ENCODE measurements at regions not wholly inside any gene's neighbourhood (a gene's known extent, or its start where the extent isn't known, plus 50 kb on each side); places are given as distances from the start of the nearest gene placed in this dataset.

DNA sequence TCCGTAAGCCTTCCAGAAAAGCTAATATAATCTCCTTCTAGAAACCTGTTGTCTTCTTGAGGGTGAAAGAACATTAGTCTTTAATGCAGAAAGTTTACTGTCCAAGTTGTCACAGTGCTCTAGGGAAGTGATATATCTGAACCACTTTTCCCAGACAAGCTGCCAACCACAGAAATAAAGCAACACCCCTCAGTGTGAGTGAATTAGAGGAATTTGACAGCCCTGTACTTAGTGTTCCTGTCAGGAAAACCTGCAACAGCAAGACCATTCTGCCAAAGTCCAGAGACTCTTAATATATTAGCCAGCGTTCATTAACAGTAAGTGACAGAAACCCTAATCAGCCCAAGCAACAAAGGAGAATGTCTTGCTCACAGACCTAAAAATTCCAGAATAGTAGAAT, 137.7 kb downstream of the KATNIP start:
- ChIA-PET CTCF (ENCODE audit: low intra/inter-chr PET ratio, low total read pairs) (no interaction called here), POLR2A (no interaction called here)
- intact Hi-C loops (cut with micrococcal nuclease; ENCODE audit: unreplicated experiment), result no loop called here
- FAIRE-seq (no peak), ATAC-seq (no peak), DNase-seq (ENCODE audit: low spot score) (no peak)
- no peak overlapping the region for H3K9ac ChIP-seq (ENCODE audit: insufficient read depth, low read depth, low read length)
- no peaks in the 10 kb centered on the region for H4K20me1 ChIP-seq (ENCODE audit: insufficient read depth, low read length)
- no peak overlapping the region for H3K4me2 ChIP-seq (ENCODE audit: low read depth, low read length)
- no peak for TF ChIP-seq ERF (CRISPR knock-in tag; IDR thresholded peaks at IDR 0.05)
- TF ChIP-seq, protein P1, sequence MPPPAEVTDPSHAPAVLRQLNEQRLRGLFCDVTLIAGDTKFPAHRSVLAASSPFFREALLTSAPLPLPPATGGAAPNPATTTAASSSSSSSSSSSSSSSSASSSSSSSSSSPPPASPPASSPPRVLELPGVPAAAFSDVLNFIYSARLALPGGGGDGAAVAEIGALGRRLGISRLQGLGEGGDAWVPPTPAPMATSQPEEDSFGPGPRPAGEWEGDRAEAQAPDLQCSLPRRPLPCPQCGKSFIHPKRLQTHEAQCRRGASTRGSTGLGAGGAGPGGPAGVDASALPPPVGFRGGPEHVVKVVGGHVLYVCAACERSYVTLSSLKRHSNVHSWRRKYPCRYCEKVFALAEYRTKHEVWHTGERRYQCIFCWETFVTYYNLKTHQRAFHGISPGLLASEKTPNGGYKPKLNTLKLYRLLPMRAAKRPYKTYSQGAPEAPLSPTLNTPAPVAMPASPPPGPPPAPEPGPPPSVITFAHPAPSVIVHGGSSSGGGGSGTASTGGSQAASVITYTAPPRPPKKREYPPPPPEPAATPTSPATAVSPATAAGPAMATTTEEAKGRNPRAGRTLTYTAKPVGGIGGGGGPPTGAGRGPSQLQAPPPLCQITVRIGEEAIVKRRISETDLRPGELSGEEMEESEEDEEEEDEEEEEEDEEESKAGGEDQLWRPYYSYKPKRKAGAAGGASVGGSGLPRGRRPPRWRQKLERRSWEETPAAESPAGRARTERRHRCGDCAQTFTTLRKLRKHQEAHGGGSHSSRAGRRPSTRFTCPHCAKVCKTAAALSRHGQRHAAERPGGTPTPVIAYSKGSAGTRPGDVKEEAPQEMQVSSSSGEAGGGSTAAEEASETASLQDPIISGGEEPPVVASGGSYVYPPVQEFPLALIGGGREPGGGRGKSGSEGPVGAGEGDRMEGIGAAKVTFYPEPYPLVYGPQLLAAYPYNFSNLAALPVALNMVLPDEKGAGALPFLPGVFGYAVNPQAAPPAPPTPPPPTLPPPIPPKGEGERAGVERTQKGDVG (CRISPR knock-in tag; IDR thresholded peaks at IDR 0.05; ENCODE audit: borderline replicate concordance), result no peak
- no peak for TF ChIP-seq PTBP1 (IDR thresholded peaks at IDR 0.05; ENCODE audit: low read depth, low read length, poor library complexity, severe bottlenecking)
- no peaks in the 10 kb centered on the region for H3K27me3 ChIP-seq (ENCODE audit: control insufficient read depth in 1 of 2, insufficient read depth in 2 of 2, low read length in 2 of 2)
- no peaks in the 10 kb centered on the region for H3K4me1 ChIP-seq (ENCODE audit: insufficient read depth, low read length)
- no peaks in the 10 kb centered on the region for H3K79me2 ChIP-seq (ENCODE audit: insufficient read depth, low read length)
- H2AFZ ChIP-seq (ENCODE audit: low read length), result no peak overlapping the region
- peaks cover 0 to 2% of the 10 kb centered on the region in 2 experiments; a peak in 3 of 5 replicates for H3K36me3 ChIP-seq (replicated peaks in 1 of 2; ENCODE audit: control insufficient read depth in 1 of 2, insufficient read depth in 2 of 2, low read length in 2 of 2)
- 94% methylated on average over 2 of the region's 2 CpGs for WGBS (ENCODE audit: low lambda C conversion rate)
- no TSS peak for BruUV-seq (replicated peaks)
- H3K4me3 ChIP-seq (replicated peaks in 1 of 3; ENCODE audit: insufficient read depth in 1 of 3, low read depth in 2 of 3, low read length in 3 of 3), result no peak overlapping the region
- H3K9me3 ChIP-seq (ENCODE audit: low read length), result no peaks in the 10 kb centered on the region
- H3K27ac ChIP-seq (ENCODE audit: extremely low read length, insufficient read depth, low read length), result no peak overlapping the region
- in situ Hi-C loops (cut with HindIII; ENCODE audit: extremely low pct_ligation_motif_present, low pct_unique_long_range_greater_than_20kb), result no loop called here

DNA sequence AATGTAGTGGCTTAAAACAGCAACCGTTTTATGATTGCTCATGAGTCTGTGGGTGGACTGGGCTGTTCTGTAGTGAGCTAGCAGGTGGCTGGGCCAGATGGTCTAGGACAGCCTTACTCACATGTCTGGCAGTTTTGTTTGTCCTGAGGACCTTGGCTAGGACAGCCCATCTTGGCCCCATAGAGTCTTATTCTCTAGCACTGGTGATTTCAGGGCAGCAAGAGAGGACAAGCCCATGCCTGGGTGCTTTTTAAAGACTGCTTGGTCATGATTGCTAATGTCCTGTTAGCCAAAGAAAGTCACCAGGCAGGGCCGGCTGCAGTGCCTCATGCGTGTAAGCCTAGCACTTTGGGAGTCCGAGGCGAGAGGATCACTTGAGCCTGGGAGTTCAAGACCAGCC, 139.8 kb downstream of the KATNIP start:
- ChIA-PET POLR2A (no interaction called here), CTCF (ENCODE audit: low intra/inter-chr PET ratio, low total read pairs) (no interaction called here)
- Histone ChIP-seq H3K79me2 (ENCODE audit: insufficient read depth, low read length) (no peaks in the 10 kb centered on the region), H3K9ac (ENCODE audit: insufficient read depth, low read depth, low read length) (no peak overlapping the region), H4K20me1 (ENCODE audit: insufficient read depth, low read length) (no peaks in the 10 kb centered on the region), H3K4me3 (replicated peaks in 1 of 3; ENCODE audit: insufficient read depth in 1 of 3, low read depth in 2 of 3, low read length in 3 of 3) (no peak overlapping the region), H3K27ac (ENCODE audit: extremely low read length, insufficient read depth, low read length) (no peak overlapping the region), H3K4me2 (ENCODE audit: low read depth, low read length) (no peak overlapping the region), H3K9me3 (ENCODE audit: low read length) (no peaks in the 10 kb centered on the region), H3K27me3 (ENCODE audit: control insufficient read depth in 1 of 2, insufficient read depth in 2 of 2, low read length in 2 of 2) (no peaks in the 10 kb centered on the region), H3K36me3 (replicated peaks in 1 of 2; ENCODE audit: control insufficient read depth in 1 of 2, insufficient read depth in 2 of 2, low read length in 2 of 2) (no peaks in the 10 kb centered on the region; a peak in 1 of 5 replicates), H3K4me1 (ENCODE audit: insufficient read depth, low read length) (no peaks in the 10 kb centered on the region), H2AFZ (ENCODE audit: low read length) (no peak overlapping the region)
- in situ Hi-C loops (cut with HindIII; ENCODE audit: extremely low pct_ligation_motif_present, low pct_unique_long_range_greater_than_20kb) (no loop called here), intact Hi-C loops (cut with micrococcal nuclease; ENCODE audit: unreplicated experiment) (loop anchor here (2.0 kb wide), 1 partner anchor 175 kb away; no protein-coding TSS in a partner anchor)
- WGBS (ENCODE audit: low lambda C conversion rate), result 85% methylated on average over 5 of the region's 5 CpGs
- FAIRE-seq (no peak), DNase-seq (ENCODE audit: low spot score) (no peak), ATAC-seq (no peak)
- no TSS peak for BruUV-seq (replicated peaks)
- TF ChIP-seq KDM5A (IDR thresholded peaks at IDR 0.05; ENCODE audit: borderline replicate concordance, low read length), result no peak
- TF ChIP-seq ZNF639 (CRISPR knock-in tag; conservative IDR thresholded peaks at IDR 0.05), result no peak
- TF ChIP-seq ZNF563 (CRISPR knock-in tag; IDR thresholded peaks at IDR 0.05), result no peak
- no peak for TF ChIP-seq ZMYM4 (CRISPR knock-in tag; IDR thresholded peaks at IDR 0.05)
- no peak for TF ChIP-seq ZNF343 (CRISPR knock-in tag; IDR thresholded peaks at IDR 0.05)
- no peak for TF ChIP-seq SIX4 (CRISPR knock-in tag; IDR thresholded peaks at IDR 0.05)
- TF ChIP-seq NCOA2 (CRISPR knock-in tag; IDR thresholded peaks at IDR 0.05), result no peak
- no peak for TF ChIP-seq TAF15 (IDR thresholded peaks at IDR 0.05; ENCODE audit: low read depth, low read length, poor library complexity, severe bottlenecking)
- no peak for TF ChIP-seq HNRNPUL1 (IDR thresholded peaks at IDR 0.05; ENCODE audit: low read depth, low read length)
- TF ChIP-seq ZNF749 (CRISPR knock-in tag; IDR thresholded peaks at IDR 0.05; ENCODE audit: borderline replicate concordance), result no peak
- no peak for TF ChIP-seq MTA3 (CRISPR knock-in tag; IDR thresholded peaks at IDR 0.05)
- TF ChIP-seq TARDBP (CRISPR knock-in tag; IDR thresholded peaks at IDR 0.05), result no peak
- TF ChIP-seq ZNF891 (CRISPR knock-in tag; IDR thresholded peaks at IDR 0.05), result no peak

Data from HepG2 (cell line).